Astrocyte of the spinal cord (primary cell): ENCODE measurements at regions not wholly inside any gene's neighbourhood (a gene's known extent, or its start where the extent isn't known, plus 50 kb on each side); places are given as distances from the start of the nearest gene placed in this dataset.

Experiments used
- DNase-seq: peaks from one replicate; pipeline ENCODE4 v3.0.0; 2011; ENCODE audit warnings: low read depth, low spot score
- H3K4me3 ChIP-seq: 2 replicates; pipeline ENCODE4 v1.5.1; 2011; ENCODE audit warnings: low read depth, mild to moderate bottlenecking, low read length, moderate library complexity
- in situ Hi-C: cut with HindIII; loops from 2 replicates; pipeline ENCODE4 v1.10.0; 2017; ENCODE audit warnings: low sequenced_read_pairs
- TF ChIP-seq, protein P1 (sequence below): IDR thresholded peaks from 2 replicates; pipeline ENCODE4 v1.5.1; 2012; ENCODE audit warnings: low read depth, mild to moderate bottlenecking, low read length, inconsistent platforms

DNA sequence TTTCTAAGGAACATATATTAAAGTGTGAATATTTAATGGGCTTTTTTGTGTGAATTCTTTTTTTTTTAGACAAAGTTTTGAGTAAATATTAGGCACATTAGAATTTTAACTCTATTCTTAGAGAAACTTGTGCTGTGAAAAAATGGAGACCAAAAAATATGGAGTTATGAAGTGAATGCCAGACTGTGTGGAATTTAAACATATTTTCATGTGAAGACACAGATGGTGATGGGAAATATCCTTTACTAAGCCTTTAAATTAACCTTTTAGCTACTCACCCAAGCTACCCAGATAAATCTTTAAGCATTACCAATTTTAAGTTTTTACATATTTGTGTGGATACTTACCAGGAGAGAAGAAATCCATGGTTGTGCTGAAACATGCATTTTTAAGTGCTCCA is 148.8 kb upstream of the OTX2 start:
- in situ Hi-C loops, result no loop called here
- H3K4me3 ChIP-seq, result no peak overlapping the region
- no peak for DNase-seq
- TF ChIP-seq, protein P1, sequence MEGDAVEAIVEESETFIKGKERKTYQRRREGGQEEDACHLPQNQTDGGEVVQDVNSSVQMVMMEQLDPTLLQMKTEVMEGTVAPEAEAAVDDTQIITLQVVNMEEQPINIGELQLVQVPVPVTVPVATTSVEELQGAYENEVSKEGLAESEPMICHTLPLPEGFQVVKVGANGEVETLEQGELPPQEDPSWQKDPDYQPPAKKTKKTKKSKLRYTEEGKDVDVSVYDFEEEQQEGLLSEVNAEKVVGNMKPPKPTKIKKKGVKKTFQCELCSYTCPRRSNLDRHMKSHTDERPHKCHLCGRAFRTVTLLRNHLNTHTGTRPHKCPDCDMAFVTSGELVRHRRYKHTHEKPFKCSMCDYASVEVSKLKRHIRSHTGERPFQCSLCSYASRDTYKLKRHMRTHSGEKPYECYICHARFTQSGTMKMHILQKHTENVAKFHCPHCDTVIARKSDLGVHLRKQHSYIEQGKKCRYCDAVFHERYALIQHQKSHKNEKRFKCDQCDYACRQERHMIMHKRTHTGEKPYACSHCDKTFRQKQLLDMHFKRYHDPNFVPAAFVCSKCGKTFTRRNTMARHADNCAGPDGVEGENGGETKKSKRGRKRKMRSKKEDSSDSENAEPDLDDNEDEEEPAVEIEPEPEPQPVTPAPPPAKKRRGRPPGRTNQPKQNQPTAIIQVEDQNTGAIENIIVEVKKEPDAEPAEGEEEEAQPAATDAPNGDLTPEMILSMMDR, result no peak

GRCh38 chr14:56956182-56956581 is 145.9 kb upstream of the OTX2 start:
- in situ Hi-C loops, result no loop called here
- TF ChIP-seq, protein P1, result no peak
- no peak overlapping the region for H3K4me3 ChIP-seq

DNA sequence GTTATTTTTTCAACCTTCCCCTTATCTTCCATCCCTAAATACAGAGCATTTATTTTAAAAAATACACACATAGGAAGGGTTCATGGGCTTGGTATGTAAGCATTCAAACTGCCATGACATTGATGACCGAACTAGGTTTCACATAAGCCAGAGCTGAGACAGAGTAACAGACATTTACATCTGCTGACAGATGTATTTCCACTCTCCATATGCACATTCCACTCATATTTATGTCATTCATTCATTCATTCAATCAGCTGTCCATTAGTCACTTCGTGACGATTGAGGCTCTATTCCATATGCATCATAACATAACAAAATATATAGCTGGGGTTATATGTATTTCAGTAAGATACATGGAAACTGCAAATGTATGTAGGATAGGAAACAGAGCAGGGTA is 145.5 kb upstream of the OTX2 start:
- DNase-seq, result no peak
- in situ Hi-C loops, result no loop called here
- TF ChIP-seq, protein P1, result no peak
- no peak overlapping the region for H3K4me3 ChIP-seq

More at GRCh38 chr14:56956182-56956581, 145.9 kb upstream of the OTX2 start:
- DNase-seq, result no peak

GRCh38 chr14:56953884-56954283 is 143.6 kb upstream of the OTX2 start:
- in situ Hi-C loops, result no loop called here
- H3K4me3 ChIP-seq, result no peak overlapping the region
- TF ChIP-seq, protein P1, result no peak
- DNase-seq, result no peak

DNA sequence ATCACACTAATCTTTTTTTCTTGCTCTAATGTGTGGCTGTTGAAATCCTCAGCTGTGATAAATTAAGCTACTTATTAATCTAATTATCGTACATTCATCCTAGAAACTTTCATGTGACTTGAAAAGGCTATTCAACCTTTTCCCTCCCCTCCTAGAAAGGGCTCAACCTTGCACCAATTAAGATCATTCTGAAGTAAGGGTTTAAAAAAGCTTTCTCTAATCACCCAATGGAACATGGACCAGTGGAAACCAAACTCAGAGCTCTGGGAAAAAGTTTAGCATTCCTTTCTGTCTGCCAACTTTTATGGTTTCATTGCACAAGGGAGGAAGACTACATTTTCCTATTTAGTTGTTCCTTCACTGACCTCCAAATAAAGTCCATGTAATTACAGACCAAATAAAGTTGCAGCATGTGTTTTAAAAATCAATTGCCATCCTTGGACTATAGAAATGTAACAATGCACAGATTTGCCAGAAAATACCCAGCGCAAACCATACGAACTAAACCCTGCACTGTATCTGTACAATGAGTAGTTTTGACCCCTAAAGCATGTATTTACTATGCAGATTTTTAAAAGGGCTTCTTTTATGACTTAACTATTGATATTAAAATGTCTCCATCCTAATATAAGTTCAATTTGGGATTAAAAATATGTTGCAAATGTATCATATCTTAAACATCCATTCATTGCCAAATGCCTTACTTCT is 142.6 kb upstream of the OTX2 start:
- H3K4me3 ChIP-seq, result no peak overlapping the region
- TF ChIP-seq, protein P1, result no peak
- DNase-seq, result no peak
- in situ Hi-C loops, result no loop called here

GRCh38 chr14:56949828-56950227 is 139.5 kb upstream of the OTX2 start:
- no peak overlapping the region for H3K4me3 ChIP-seq
- TF ChIP-seq, protein P1, result no peak
- DNase-seq, result no peak
- in situ Hi-C loops, result no loop called here
